GM23338 (cell line): ENCODE measurements at regions not wholly inside any gene's neighbourhood (a gene's known extent, or its start where the extent isn't known, plus 50 kb on each side); places are given as distances from the start of the nearest gene placed in this dataset.

Experiments used
- ATAC-seq: fragments of 200-7000 bp; cut with Tn5 transposase; 3 replicates; pipeline ENCODE4 v1.9.1; 2020
- DNase-seq: peaks from one replicate; pipeline ENCODE4 v3.0.0-alpha.2; 2015; ENCODE audit warnings: low spot score
- H2AFZ ChIP-seq: fragments of 200-600 bp; sonication (generic); 2 replicates; pipeline ENCODE4 v1.8.0; 2016; ENCODE audit warnings: antibody characterized with exemption, mild to moderate bottlenecking, moderate library complexity
- H3F3A ChIP-seq: fragments of 200-600 bp; sonication (generic); replicated peaks from 2 replicates; pipeline ENCODE4 v1.8.0; 2017; ENCODE audit warnings: antibody characterized with exemption, mixed run types, low read depth
- H3K27ac ChIP-seq: fragments of 200-600 bp; sonication (generic); 2 replicates; pipeline ENCODE4 v1.6.1; 2016; ENCODE audit warnings: low read depth
- H3K27me3 ChIP-seq: fragments of 200-600 bp; sonication (generic); 2 replicates; pipeline ENCODE4 v1.8.0; 2016; ENCODE audit warnings: mild to moderate bottlenecking, mixed run types, moderate library complexity; ENCODE audit not compliant: insufficient read depth
- H3K36me3 ChIP-seq: fragments of 200-600 bp; sonication (generic); 2 replicates; pipeline ENCODE4 v1.8.0; 2016; ENCODE audit warnings: mild to moderate bottlenecking; ENCODE audit not compliant: insufficient read depth
- H3K4me1 ChIP-seq: fragments of 200-600 bp; sonication (generic); 2 replicates; pipeline ENCODE4 v1.8.0; 2016; ENCODE audit warnings: mild to moderate bottlenecking, moderate library complexity; ENCODE audit not compliant: insufficient read depth
- H3K4me2 ChIP-seq: fragments of 200-600 bp; sonication (generic); 2 replicates; pipeline ENCODE4 v1.7.1; 2017; ENCODE audit warnings: mixed run types
- H3K4me3 ChIP-seq: fragments of 200-600 bp; sonication (generic); 2 replicates; pipeline ENCODE4 v1.6.1; 2016; ENCODE audit warnings: mixed run types
- H3K79me2 ChIP-seq: fragments of 200-600 bp; sonication (generic); replicated peaks from 2 replicates; pipeline ENCODE4 v1.8.0; 2017; ENCODE audit warnings: mild to moderate bottlenecking; ENCODE audit not compliant: insufficient read depth
- H3K9me2 ChIP-seq: fragments of 200-600 bp; sonication (generic); 2 replicates; pipeline ENCODE4 v1.8.0; 2017; ENCODE audit not compliant: insufficient read depth
- H4K20me1 ChIP-seq: fragments of 200-600 bp; sonication (generic); replicated peaks from 2 replicates; pipeline ENCODE4 v1.8.0; 2017; ENCODE audit warnings: mild to moderate bottlenecking; ENCODE audit not compliant: insufficient read depth
- H3K27ac Mint-ChIP-seq: 2 replicates; pipeline ENCODE4 v1.8.0; 2020; ENCODE audit warnings: inconsistent platforms, mild to moderate bottlenecking, moderate library complexity, mixed read lengths
- H3K27me3 Mint-ChIP-seq: 3 replicates; pipeline ENCODE4 v1.8.0; 2022; ENCODE audit warnings: low read depth, mild to moderate bottlenecking, moderate library complexity, mixed read lengths, inconsistent platforms; ENCODE audit not compliant: insufficient read depth, poor library complexity
- H3K36me3 Mint-ChIP-seq: 3 replicates; pipeline ENCODE4 v1.8.0; 2021; ENCODE audit warnings: low read depth, mild to moderate bottlenecking, inconsistent platforms, moderate library complexity, mixed read lengths
- H3K4me1 Mint-ChIP-seq: 3 replicates; pipeline ENCODE4 v1.8.0; 2020; ENCODE audit warnings: mild to moderate bottlenecking, inconsistent platforms, mixed read lengths
- H3K4me3 Mint-ChIP-seq: 3 replicates; pipeline ENCODE4 v1.8.0; 2021; ENCODE audit warnings: moderate library complexity, mild to moderate bottlenecking, inconsistent platforms, mixed read lengths
- H3K9me3 Mint-ChIP-seq: 3 replicates; pipeline ENCODE4 v1.8.0; 2020; ENCODE audit warnings: moderate library complexity, mild to moderate bottlenecking, inconsistent platforms, mixed read lengths
- CREB1 ChIP-seq: fragments of 250-450 bp; sonication (Bioruptor Pico); IDR thresholded peaks from 2 replicates; pipeline ENCODE4 v1.5.0; 2020; ENCODE audit warnings: low read depth, mild to moderate bottlenecking, moderate library complexity
- EZH2phosphoT487 ChIP-seq: fragments of 200-600 bp; sonication (generic); IDR thresholded peaks from one replicate; pipeline ENCODE4 v1.8.1; 2018; ENCODE audit warnings: antibody characterized with exemption; ENCODE audit not compliant: unreplicated experiment
- JUNB ChIP-seq: IDR thresholded peaks from one replicate; pipeline ENCODE4 v1.6.1; 2016; ENCODE audit warnings: antibody characterized with exemption; ENCODE audit not compliant: unreplicated experiment
- NANOG ChIP-seq: IDR thresholded peaks from 2 replicates; pipeline ENCODE4 v1.6.1; 2016; ENCODE audit warnings: antibody characterized with exemption, borderline replicate concordance
- POLR2AphosphoS5 ChIP-seq: IDR thresholded peaks from 2 replicates; pipeline ENCODE4 v1.6.1; 2016; ENCODE audit warnings: antibody characterized with exemption, low read depth
- ZNF331 ChIP-seq: fragments of 250-450 bp; sonication (Bioruptor Pico); IDR thresholded peaks from 2 replicates; pipeline ENCODE4 v1.5.0; 2020; ENCODE audit warnings: low read depth, mild to moderate bottlenecking, moderate library complexity
- TF ChIP-seq, protein P1 (sequence below): IDR thresholded peaks from one replicate; pipeline ENCODE4 v1.6.1; 2018; ENCODE audit warnings: antibody characterized with exemption; ENCODE audit not compliant: unreplicated experiment
- TF ChIP-seq, protein P2 (sequence below), 2 experiments: fragments of 200-600 bp in 1 of 2; sonication (generic) in 1 of 2; conservative IDR thresholded peaks; 2 replicates each; pipeline versions ENCODE4 v1.5.1 to v1.6.1; 2016 to 2017; ENCODE audit warnings: antibody characterized with exemption in 2 of 2, low read depth in 2 of 2, mild to moderate bottlenecking in 2 of 2, moderate library complexity in 1 of 2
- TF ChIP-seq, protein P3 (sequence below): fragments of 250-450 bp; sonication (Bioruptor Pico); IDR thresholded peaks from 2 replicates; pipeline ENCODE4 v1.5.0; 2020; ENCODE audit warnings: mild to moderate bottlenecking, moderate library complexity

DNA sequence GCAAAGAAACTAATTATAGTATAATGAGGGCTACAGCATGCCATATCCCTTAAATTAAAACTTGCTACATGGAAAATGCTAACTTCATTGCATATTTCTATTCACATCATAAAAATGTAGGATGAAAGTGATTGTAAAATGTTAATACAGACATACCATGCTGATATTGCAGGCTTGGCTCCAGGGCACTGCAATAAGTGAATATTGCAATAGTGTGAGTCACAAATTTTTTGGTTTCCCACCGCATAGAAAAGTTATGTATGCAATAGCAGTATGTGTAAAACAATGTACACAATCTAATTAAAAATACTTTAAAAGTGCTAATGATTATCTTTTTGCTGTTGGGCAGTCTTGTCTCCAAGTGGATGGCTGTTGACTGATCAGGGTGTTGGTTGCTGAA is 162.1 kb downstream of the CD8B2 start (continued):
- TF ChIP-seq, protein P1, sequence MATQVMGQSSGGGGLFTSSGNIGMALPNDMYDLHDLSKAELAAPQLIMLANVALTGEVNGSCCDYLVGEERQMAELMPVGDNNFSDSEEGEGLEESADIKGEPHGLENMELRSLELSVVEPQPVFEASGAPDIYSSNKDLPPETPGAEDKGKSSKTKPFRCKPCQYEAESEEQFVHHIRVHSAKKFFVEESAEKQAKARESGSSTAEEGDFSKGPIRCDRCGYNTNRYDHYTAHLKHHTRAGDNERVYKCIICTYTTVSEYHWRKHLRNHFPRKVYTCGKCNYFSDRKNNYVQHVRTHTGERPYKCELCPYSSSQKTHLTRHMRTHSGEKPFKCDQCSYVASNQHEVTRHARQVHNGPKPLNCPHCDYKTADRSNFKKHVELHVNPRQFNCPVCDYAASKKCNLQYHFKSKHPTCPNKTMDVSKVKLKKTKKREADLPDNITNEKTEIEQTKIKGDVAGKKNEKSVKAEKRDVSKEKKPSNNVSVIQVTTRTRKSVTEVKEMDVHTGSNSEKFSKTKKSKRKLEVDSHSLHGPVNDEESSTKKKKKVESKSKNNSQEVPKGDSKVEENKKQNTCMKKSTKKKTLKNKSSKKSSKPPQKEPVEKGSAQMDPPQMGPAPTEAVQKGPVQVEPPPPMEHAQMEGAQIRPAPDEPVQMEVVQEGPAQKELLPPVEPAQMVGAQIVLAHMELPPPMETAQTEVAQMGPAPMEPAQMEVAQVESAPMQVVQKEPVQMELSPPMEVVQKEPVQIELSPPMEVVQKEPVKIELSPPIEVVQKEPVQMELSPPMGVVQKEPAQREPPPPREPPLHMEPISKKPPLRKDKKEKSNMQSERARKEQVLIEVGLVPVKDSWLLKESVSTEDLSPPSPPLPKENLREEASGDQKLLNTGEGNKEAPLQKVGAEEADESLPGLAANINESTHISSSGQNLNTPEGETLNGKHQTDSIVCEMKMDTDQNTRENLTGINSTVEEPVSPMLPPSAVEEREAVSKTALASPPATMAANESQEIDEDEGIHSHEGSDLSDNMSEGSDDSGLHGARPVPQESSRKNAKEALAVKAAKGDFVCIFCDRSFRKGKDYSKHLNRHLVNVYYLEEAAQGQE, result no peak
- TF ChIP-seq NANOG, result no peak
- TF ChIP-seq JUNB, result no peak
- no peak for TF ChIP-seq POLR2AphosphoS5
- TF ChIP-seq CREB1 (CRISPR knock-in tag), result no peak
- no peak for TF ChIP-seq EZH2phosphoT487

DNA sequence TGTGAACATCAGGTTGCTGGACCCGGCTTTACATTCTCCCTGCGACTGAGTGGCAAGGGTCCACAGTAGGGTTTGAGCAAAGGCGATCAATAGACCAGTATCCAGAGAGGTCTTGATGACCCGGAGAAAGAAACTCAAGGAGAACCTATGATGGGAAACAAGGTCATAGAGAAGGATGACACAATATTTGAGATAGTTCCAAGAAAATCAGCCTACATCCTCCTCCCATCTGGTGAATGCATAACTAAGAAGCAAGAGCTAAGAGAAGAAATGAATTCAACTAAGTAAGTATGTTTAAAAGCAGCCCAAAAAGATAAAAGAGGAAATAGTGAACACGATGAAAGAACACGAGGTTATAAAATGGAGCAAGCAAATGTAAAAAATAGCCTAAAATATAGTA is 166.3 kb downstream of the CD8B2 start:
- Histone ChIP-seq H2AFZ (no peak overlapping the region), H3K4me3 (no peak overlapping the region), H3K36me3 (no peaks in the 10 kb centered on the region), H3K27ac (no peak overlapping the region), H3K27me3 (no peaks in the 10 kb centered on the region), H3F3A (no peaks in the 10 kb centered on the region), H3K9me2 (peaks cover 12% of the 10 kb centered on the region; the same call in 1 of the 2 replicates), H3K4me2 (no peak overlapping the region), H3K4me1 (no peaks in the 10 kb centered on the region), H4K20me1 (no peaks in the 10 kb centered on the region), H3K79me2 (no peaks in the 10 kb centered on the region)
- Mint-ChIP-seq H3K9me3 (peaks cover 18% of the 10 kb centered on the region), H3K4me3 (no peak overlapping the region), H3K36me3 (peaks cover 8% of the 10 kb centered on the region), H3K27ac (no peak overlapping the region), H3K4me1 (no peaks in the 10 kb centered on the region), H3K27me3 (no peaks in the 10 kb centered on the region)
- ATAC-seq (no peak), DNase-seq (no peak)
- TF ChIP-seq, protein P2, sequence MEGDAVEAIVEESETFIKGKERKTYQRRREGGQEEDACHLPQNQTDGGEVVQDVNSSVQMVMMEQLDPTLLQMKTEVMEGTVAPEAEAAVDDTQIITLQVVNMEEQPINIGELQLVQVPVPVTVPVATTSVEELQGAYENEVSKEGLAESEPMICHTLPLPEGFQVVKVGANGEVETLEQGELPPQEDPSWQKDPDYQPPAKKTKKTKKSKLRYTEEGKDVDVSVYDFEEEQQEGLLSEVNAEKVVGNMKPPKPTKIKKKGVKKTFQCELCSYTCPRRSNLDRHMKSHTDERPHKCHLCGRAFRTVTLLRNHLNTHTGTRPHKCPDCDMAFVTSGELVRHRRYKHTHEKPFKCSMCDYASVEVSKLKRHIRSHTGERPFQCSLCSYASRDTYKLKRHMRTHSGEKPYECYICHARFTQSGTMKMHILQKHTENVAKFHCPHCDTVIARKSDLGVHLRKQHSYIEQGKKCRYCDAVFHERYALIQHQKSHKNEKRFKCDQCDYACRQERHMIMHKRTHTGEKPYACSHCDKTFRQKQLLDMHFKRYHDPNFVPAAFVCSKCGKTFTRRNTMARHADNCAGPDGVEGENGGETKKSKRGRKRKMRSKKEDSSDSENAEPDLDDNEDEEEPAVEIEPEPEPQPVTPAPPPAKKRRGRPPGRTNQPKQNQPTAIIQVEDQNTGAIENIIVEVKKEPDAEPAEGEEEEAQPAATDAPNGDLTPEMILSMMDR (conservative IDR thresholded peaks at IDR 0.05; ENCODE audit: low read depth in 2 of 2), result no peak
- no peak for TF ChIP-seq CREB1 (CRISPR knock-in tag)
- TF ChIP-seq, protein P3, sequence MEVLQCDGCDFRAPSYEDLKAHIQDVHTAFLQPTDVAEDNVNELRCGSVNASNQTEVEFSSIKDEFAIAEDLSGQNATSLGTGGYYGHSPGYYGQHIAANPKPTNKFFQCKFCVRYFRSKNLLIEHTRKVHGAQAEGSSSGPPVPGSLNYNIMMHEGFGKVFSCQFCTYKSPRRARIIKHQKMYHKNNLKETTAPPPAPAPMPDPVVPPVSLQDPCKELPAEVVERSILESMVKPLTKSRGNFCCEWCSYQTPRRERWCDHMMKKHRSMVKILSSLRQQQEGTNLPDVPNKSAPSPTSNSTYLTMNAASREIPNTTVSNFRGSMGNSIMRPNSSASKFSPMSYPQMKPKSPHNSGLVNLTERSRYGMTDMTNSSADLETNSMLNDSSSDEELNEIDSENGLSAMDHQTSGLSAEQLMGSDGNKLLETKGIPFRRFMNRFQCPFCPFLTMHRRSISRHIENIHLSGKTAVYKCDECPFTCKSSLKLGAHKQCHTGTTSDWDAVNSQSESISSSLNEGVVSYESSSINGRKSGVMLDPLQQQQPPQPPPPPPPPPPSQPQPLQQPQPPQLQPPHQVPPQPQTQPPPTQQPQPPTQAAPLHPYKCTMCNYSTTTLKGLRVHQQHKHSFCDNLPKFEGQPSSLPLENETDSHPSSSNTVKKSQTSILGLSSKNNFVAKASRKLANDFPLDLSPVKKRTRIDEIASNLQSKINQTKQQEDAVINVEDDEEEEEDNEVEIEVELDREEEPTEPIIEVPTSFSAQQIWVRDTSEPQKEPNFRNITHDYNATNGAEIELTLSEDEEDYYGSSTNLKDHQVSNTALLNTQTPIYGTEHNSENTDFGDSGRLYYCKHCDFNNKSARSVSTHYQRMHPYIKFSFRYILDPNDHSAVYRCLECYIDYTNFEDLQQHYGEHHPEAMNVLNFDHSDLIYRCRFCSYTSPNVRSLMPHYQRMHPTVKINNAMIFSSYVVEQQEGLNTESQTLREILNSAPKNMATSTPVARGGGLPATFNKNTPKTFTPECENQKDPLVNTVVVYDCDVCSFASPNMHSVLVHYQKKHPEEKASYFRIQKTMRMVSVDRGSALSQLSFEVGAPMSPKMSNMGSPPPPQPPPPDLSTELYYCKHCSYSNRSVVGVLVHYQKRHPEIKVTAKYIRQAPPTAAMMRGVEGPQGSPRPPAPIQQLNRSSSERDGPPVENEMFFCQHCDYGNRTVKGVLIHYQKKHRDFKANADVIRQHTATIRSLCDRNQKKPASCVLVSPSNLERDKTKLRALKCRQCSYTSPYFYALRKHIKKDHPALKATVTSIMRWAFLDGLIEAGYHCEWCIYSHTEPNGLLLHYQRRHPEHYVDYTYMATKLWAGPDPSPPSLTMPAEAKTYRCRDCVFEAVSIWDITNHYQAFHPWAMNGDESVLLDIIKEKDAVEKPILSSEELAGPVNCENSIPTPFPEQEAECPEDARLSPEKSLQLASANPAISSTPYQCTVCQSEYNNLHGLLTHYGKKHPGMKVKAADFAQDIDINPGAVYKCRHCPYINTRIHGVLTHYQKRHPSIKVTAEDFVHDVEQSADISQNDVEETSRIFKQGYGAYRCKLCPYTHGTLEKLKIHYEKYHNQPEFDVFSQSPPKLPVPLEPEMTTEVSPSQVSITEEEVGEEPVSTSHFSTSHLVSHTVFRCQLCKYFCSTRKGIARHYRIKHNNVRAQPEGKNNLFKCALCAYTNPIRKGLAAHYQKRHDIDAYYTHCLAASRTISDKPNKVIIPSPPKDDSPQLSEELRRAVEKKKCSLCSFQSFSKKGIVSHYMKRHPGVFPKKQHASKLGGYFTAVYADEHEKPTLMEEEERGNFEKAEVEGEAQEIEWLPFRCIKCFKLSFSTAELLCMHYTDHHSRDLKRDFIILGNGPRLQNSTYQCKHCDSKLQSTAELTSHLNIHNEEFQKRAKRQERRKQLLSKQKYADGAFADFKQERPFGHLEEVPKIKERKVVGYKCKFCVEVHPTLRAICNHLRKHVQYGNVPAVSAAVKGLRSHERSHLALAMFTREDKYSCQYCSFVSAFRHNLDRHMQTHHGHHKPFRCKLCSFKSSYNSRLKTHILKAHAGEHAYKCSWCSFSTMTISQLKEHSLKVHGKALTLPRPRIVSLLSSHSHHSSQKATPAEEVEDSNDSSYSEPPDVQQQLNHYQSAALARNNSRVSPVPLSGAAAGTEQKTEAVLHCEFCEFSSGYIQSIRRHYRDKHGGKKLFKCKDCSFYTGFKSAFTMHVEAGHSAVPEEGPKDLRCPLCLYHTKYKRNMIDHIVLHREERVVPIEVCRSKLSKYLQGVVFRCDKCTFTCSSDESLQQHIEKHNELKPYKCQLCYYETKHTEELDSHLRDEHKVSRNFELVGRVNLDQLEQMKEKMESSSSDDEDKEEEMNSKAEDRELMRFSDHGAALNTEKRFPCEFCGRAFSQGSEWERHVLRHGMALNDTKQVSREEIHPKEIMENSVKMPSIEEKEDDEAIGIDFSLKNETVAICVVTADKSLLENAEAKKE (CRISPR knock-in tag), result no peak
- no peak for TF ChIP-seq ZNF331 (CRISPR knock-in tag)
- no peak for TF ChIP-seq EZH2phosphoT487
- TF ChIP-seq JUNB, result no peak
- no peak for TF ChIP-seq NANOG
- no peak for TF ChIP-seq POLR2AphosphoS5
- TF ChIP-seq, protein P1, result no peak
